NOMO-1 treated with DMSO at 0.1 percent for 48 hours (cell line): ENCODE measurements at regions not wholly inside any gene's neighbourhood (a gene's known extent, or its start where the extent isn't known, plus 50 kb on each side); places are given as distances from the start of the nearest gene placed in this dataset.
"Not testable (repeated sequence)": the region's sequence is repeated elsewhere in the genome, so short reads cannot be mapped to it uniquely, and the experiment has no call there.

ENCODE experiments used
- DNase-seq: peaks from one replicate; lab custom pipeline; 2025; ENCODE audit not compliant: unreplicated experiment; lab: John Stamatoyannopoulos, UW

DNA sequence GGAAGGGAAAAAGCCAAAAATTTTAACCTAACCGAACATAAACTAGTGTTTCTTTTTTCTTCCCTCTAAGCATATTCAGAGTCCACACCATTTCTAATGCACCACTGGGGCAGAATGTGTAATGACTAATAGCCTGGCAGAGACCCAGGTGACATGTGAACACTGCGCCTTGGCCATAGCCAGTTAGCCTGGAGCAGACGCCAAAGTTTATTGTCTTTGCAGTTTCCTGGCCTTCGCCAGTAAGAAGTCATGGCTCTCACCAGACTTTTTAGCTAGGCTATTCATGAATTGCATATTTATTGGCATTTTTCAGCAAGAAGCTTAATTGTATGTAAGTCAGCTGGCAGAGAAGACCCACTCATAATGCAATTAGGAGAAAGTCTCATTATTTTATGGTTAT, 182.8 kb upstream of the SLC27A6 start:
- no peak for DNase-seq

DNA sequence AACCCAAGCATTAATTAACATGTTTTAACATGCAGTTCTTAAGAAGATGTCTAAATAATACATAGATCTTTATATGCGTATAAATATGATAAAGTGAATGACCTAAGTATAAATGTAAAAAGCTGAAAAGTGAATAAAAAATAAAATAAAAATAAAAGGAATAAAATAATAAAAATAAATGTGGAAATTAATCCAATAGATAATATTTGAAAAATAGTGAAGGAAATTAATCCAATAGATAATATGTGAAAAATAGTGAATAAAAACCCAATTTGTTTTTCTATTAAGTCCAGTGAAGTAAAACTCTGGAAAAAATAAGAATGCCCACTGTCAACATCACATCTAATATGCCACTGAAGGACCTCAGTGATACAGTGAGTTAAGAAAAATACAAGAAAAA, 180.6 kb upstream of the SLC27A6 start:
- no peak for DNase-seq

DNA sequence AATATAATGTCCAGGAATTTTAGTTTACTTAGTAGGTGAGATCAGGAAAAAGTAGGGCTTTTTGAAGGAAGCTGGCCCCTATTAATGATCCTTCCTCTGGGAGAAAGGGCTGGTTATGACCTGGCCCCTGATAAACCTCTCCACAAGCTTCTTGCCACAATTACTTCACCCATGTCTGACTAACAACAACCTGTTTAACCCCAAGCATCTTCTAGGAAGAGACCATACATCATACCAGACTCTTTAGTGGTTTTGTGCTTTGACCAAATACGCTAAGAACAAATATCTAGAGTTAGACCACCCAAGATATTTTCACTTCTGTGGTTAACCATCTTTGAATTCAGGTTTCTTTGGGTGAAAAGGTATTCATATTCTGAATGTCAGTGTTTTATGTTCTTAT, 174.0 kb upstream of the SLC27A6 start:
- no peak for DNase-seq

DNA sequence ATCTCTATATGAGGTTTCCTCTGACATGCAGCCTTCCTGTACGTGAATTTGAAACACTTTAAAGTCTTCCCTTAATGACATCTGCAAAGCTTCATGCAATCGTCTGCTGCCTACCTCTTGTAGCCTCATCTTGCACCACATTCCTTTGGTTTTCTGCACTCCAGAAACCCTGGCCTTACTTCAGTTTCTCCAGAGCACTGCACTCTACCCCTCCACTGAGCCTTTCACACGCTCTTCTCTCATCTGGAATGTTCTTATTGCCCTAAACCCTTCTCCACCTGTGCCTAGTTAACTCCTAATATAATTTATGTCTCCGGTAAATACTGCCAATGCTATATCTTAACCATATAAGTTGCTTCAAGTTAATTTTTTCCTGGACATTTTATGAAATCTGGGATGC, 168.8 kb upstream of the SLC27A6 start:
- no peak for DNase-seq

DNA sequence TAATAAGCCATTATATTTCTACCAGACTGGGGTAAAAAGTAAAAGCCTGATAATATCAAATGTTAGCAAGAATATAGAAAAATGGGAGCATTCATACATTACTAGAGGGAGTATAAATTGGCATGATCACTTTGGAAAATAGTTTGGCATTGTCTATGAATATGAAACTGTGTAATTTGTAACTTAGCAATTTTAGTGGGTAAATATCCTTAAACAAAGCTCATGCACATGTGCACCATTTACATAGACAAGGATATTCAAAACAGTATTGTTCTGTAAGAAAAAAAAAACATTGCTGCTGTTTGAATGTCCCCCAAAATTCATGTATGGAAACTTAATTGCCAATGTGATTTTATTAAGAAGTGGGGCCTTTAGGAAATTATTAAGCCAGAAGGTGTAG, 166.4 kb upstream of the SLC27A6 start:
- no peak for DNase-seq

DNA sequence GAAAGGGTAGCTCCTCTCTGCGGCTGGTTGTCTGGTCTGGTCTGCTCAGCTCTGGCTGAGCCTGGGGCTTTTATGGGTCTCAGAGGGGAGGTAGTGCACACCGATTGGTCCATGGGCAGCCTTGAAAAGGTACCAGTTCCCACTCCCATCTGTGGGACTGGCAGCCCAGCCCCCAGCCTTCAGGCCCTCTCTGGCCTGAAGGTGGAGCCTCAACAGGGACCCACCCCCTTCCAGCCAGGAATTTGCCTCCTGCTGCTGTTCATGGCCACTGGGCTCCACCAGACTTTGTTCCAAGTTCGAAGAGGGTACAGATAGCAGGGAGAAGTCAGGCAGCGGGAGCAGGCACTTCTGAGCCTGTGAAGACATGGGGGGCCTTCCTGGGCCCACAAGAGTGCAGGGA, 165.3 kb upstream of the SLC27A6 start:
- no peak for DNase-seq

DNA sequence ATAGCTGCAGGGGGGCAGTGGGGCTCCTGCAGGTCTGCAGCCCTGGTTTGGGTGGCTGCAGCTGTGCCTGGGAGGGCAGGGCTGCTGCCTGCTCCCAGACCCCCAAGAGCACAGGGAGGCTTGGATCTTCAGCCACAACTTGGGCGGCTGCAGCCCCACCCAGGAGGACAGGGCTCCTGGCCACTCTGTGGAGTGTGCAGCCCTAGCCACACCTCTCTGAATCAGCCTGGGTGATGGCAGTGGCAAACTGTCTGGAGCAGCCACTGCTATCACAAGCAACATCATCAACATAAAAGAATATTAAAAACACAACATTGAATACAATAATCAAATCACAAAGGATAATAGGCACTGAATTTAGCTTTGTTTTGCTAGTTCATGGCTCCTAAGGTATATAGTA, 164.9 kb upstream of the SLC27A6 start:
- DNase-seq = no peak

DNA sequence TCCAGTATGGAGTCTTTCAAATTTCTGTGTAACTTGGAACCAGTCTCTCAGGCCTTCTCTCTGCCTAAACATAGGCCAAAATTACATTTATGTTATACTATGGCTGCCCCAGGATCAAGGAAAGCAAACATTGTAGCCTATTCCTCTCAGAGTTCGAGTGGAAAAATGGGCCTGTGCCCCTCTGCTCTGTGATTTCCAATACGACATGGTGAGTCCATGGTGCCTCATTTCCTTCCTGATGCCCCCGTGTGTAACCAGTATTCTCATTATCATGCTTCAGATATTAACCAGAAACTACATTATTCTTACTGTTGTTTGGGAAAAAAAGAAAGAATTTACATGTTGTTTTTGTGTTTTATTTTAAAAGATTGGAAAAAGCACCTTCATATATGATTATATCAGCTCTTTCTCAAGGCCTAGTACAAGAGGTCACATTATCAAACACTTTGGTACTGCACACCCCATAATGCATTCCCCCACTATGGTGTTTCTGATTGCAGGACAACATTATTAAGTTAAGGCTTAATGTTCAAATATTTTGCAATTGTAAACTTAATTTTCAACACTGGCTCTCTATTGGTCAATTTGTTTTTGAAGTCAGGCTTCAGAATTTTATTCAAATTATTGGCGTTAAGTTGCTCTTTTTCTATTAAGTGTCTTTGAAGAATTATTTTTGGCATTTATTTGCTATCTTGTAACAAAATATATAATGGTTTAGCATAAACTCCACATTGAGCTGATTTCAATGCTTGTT, 151.8 kb upstream of the SLC27A6 start:
- DNase-seq = no peak

DNA sequence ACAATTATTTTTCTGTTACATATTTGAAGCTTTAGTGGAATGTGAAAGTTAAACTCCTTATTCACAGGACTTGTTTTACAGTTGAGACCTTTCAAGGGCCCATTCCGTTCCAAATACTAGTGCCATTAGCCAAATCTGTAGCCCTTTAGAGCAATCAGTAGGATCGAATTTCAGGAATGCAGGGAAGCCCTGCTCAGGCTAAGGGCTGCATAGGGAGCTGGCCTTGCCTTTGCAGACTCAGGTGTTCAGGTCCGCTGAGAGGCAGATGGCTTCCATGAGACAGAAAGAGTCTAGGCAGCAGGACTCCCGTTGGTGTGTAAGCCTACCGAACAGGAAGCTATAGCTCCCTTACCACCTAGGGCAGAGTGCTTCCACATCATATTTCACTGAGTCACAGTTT, 150.1 kb upstream of the SLC27A6 start:
- DNase-seq = no peak

DNA sequence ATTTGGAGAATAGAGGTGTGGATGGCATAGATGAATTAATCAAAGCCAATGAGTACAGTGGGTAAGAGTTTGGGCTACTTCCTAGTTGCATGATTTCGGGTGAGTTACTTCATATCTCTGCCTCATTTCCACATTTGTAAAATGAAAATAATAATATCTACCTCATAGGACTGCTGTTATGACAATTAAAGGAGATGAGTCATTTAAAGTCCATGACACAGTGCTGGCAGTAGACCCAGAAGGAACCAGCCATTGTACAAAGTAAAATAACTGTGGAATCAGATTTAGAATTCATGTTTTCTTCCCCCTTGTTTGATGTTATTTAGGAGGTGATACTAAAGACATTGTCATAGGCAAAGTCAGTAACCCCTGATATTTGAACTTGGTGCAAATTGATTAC, 139.5 kb upstream of the SLC27A6 start:
- no peak for DNase-seq

DNA sequence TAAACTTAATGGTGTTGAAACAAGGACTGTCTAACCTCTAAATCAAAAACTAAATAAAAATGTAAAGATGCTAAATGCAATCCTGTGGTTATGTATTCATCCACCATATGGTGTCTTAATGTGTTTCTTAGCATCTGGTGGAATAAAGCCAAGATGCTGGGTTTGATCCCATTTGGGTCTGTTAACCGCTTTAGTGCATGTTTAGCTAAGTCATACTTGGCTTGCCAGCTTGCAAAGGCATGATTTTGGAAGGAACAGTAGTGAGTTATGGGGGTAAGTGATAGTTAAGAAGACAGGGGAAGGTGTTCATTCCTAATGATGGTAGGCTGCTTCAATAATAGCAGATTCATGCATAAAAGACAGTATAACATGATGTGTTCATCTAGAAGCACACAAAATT, 139.0 kb upstream of the SLC27A6 start:
- no peak for DNase-seq

DNA sequence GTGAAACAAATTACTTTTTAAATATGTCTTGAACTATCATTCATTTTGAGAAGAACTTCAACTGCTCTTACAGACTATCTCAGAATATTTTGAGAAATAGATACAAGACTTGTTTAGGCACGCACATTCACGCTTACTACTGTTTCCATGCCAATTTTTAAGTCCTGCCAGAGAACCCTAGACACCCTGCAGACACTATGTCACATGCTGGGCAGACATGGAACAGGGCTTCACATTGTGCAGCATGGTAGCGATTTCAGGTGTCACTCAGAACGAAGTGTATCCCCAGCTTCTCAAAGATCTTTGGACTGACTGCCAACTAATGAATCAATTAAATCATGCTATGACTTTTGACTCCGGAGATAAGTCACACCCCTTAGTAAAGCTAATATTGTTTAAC, 128.7 kb upstream of the SLC27A6 start:
- no peak for DNase-seq

DNA sequence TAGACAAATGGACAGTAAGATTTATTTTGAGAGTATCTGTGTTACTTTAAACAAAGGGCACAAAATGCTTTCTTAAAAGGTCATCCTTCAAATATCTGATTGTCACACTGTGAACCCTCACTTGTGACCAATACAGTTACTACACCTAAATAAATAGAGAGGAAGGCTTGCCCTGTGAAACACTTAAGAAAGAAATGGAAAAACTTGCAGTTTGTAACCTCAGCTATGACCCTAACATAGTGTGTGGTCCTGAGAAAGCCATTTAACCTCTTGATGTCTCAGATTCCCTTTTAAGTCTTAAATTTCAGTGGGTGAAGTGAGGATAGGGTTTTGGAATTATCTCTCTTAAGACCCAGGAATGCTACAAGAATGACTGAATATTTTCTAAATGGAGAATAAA, 126.7 kb upstream of the SLC27A6 start:
- no peak for DNase-seq

DNA sequence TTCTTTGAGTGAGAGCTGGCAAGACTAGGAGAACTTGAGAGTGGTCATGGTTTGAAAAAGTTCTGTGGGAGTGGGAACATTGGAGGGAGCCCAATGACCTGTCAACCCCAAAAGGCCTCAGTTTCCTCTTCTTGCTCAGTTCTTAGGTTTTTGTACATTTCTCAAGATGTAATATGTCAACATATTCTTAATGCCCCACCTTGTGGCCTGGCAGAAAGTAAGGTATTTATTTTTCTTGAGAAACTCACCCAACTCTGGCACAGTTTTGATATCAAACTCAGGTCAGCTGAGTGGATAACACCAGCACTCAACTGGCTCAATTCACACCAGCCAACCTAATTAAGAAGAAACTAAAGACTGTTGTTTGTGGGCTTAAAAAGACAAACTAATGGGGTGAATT, 123.0 kb upstream of the SLC27A6 start:
- no peak for DNase-seq

DNA sequence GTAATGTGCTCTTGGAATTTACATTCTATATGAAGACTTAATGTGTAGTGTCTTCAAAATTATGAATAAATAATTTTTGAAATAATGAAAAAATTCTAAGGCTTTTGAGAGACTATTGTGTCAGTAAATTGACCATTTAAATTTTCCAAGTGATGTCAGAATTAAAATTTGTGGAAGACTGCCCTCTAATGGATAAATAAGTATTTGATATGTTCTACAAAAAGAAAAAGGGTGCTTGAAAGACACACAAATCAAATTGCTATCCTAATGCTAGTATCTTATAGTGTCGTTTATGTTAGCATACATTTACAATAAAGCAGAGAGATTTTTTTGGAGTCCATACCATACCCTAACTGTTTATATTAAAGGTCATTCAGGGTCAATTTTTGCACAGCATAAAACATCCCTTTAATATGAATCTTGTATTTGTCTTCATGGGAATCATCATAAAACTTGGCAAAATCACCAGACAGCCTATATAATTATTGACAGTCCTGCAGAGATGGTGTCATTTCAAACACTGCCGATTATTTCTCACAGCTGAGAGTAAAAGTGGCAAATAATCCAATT, 120.8 kb upstream of the SLC27A6 start:
- peak; percentile 13 for DNase-seq

DNA sequence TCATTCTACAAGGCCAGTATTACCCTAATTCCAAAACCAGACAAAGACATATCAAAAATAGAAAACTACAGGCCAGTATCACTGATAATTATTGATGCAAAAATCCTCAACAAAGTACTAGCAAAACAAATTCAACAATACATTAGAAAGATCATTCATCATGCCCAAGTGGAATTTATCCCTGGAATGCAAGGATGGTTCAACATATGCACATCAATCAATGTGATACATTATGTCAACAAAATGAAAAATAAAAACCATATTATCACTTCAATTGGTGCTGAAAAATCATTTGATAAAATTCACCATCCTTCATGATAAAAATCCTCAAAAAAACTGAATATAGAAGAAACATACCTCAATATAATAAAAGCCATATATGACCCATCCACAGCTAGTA, 115.2 kb upstream of the SLC27A6 start:
- no peak for DNase-seq

DNA sequence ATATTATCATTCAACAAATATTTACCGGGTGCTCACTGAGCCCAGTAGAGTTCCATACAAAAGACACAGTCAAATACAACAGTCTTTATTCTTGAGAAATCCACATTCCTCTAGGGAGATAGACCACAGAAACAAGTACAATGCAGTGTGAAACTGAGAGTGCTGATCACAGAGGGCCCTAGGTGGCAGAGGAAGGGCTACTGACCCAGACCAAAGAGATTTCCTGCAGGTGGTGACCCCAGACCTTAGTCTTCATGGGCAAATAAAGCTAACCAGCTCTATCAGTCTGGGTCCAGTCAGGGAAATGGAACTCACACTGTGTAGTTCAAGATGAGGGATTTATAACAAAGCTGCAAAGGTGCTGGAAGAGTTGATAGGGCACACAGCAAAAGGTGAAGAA, 110.4 kb upstream of the SLC27A6 start:
- no peak for DNase-seq

DNA sequence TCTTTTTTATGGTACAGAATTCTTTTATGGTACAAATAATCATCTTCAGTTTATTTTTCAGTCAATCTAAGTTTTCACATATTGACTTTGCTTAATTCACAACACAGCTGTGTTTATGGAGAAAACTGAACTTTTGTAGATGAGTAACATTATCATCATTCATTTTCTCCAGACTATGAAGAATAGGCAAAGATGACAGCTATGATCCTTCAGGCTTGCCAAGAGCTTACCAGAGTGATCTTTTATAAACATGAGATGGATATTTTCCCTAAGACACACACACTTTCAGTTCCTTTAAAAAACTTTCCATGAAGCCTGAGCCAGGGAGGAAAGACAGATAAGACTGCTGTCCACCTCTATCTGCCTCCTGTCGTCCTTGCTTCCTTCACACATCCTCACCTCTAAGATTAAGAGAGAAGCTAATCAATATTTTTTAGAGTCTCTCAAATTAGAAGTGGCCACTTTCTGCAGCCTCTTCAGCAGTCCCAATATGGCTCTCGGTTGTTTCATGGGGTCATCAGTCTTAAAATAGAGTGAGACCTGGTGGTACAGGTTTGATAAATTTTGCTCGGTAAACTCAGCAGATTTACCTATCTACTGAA, 108.1 kb upstream of the SLC27A6 start:
- DNase-seq = no peak

DNA sequence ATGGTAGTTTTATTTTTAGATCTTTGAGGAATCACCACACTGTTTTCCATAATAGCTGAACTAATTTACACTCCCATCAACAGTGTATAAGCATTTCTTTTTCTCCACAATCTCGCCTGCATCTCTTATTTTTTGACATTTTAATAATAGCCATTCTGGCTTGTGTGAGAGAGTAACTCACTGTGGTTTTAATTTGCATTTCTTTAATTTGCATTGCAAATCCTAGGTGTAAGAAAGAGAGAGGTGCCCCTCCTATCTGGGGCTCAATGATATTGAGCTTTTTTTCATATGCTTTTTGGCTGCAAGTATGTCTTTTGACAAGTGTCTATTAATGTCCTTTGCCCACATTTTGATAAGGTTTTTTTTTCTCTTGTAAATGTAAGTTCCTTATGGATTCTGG, 106.3 kb upstream of the SLC27A6 start:
- DNase-seq = no peak

DNA sequence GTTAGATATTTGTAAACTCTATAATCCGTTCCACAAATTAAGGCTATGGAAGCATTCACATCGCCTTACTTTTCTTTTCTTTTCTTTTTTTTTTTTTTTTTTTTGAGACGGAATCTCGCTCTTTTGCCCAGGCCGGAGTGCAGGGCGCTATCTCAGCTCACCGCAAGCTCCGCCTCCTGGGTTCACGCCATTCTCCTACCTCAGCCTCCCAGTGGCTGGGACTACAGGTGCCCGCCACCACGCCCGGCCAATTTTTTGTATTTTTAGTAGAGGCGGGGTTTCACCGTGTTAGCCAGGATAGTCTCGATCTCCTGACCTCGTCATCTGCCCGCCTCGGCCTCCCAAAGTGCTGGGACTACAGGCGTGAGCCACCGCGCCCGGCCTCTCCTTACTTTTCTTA, 104.1 kb upstream of the SLC27A6 start:
- DNase-seq = not testable (repeated sequence)

DNA sequence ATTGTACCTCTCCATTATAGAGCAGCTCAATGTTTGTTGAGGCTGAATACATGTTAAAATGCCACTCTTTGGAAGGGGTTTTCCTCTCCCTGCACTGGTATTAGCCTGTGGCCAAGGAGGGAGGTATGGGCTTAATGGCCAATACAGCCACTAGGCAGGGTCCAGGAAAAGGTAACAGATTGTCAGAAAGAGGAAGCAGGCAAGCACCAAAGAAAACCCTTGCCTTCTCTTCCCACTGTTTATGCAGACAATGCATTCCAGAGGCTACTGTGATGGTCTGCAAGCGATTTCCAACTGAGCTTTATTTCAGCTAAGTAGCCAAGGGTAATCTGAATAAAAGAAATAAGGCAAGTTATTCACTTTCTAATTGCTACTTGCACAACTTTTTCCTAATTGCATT, 95.3 kb upstream of the SLC27A6 start:
- DNase-seq = no peak

DNA sequence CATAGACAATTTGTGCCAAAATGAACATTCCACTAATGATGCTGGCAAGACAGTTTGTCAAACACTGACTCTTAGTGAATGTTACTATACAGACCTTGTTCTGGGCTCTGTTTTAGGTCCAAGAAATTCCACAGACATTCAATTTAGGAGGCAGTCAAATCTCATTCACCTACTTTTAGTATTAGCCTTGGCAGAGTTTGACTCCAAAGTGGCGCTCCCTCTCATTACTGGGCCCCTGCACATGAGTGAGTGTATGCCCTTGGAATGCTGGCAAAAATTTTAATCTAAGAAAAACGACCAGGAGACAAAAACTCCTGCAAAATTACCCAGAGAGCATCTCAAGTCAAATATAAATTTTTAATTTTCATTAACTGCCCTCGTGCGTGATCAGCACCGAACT, 94.9 kb upstream of the SLC27A6 start:
- DNase-seq = no peak

DNA sequence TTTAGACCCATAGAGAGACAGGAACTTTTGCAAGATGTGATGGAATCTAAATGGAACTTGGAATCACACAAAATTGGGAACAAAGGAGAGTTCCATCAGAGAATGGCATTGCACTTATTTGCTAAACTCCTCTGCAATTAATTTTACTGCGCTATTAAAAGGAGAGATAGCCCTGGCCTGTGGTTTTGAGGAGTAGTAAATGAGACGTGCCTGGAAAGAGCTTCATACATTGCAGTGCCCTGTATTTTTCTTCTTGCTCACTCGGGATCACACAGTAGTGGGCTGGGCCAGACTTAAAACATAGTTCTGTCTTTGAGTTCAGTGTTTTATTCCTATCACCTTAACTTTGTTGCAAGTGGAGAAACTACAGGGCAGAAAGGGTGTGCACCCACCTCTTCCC, 94.4 kb upstream of the SLC27A6 start:
- no peak for DNase-seq
